ENCODE measurements at regions not wholly inside any gene's neighbourhood (a gene's known extent, or its start where the extent isn't known, plus 50 kb on each side); places are given as distances from the start of the nearest gene placed in this dataset.

- no peak for TF ChIP-seq CTCF (IDR thresholded peaks at IDR 0.05)
- TF ChIP-seq POLR2A (IDR thresholded peaks at IDR 0.05) = no peak
Observed at GRCh38 chr11:114984611-114985163, 306.4 kb downstream of the NXPE2 start.

Data from testis (tissue), 2 donors.